ENCODE measurements at regions not wholly inside any gene's neighbourhood (a gene's known extent, or its start where the extent isn't known, plus 50 kb on each side); places are given as distances from the start of the nearest gene placed in this dataset.
A peak's percentile ranks its signal among the peaks of the same experiment; 100 is the strongest.
"Not testable (repeated sequence)": the region's sequence is repeated elsewhere in the genome, so short reads cannot be mapped to it uniquely, and the experiment has no call there.

DNA sequence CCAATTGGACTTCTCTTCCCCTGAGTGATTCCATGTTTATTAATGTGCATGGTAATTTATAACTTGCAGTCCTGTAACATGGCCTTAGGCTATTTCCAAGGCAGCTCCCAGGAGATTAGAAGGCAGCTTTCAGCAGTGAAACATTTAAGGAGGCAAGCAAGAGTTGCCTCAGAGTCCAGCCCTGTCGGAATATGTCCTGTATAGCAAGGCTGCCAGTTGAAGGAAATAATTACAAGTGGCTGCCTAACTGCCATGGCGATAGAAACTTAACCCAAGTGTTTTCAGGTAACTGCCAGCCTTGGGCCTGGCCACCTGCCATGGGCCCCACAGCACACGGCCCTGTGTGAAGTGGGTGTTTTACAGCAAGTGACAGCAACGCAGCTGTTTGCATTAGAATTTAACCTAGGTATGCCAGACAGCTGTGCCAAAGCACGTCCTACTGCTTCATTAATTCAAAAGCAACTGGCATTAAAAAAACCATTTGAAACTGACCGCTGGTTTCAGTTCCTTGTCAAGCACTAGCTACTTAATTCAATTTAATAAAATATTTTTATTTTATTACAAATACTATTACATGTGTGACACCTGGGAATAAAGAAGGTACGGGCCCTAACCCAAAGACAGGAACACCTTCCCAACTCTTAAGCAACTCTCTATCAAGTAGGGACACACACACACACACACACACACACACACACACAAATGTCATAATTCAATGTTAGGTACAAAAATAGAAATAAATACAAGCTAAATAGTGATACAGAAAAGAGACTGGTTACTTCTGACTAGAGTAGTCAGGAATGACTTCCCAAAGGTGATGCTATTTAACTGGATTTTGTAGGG lies 151.8 kb upstream of the HEY2 start:
- DNase-seq = no peak

DNA sequence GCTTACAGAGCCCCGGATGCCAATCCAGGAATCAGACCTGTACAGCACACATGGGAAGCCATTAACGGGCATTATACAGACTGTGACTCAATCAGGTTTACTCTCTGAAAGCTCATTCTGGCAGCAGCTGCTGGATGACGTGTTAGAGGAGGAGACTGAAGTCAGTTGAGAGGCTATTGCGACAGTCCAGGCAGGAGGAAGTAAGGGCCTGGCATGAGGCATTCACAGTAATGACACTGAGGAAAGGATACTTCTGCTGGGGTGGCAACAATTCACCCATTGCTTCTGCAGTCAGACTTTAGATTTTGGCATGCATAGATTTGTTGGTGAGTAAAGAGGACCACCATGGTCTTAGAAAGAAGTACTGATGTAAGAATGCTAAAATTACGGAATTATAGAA lies 151.0 kb upstream of the HEY2 start:
- peak; percentile 84 for DNase-seq

DNA sequence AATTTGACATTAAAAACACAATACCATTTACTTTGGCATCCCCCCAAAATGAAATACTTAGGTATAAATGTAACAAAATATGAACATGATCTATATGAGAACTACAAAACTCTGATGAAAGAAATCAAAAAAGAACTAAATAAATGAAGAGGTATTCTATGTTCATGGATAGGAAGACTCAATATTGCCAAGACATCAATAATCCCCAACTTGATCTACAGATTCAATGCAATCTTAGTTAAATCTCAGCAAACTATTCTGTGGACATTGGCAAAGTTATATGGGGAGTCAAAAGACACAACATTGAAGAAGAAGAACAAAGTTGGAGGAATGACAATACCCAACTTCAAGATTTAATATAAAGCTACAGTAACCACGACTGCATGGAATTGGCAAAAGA lies 145.2 kb upstream of the HEY2 start:
- no peak for DNase-seq

DNA sequence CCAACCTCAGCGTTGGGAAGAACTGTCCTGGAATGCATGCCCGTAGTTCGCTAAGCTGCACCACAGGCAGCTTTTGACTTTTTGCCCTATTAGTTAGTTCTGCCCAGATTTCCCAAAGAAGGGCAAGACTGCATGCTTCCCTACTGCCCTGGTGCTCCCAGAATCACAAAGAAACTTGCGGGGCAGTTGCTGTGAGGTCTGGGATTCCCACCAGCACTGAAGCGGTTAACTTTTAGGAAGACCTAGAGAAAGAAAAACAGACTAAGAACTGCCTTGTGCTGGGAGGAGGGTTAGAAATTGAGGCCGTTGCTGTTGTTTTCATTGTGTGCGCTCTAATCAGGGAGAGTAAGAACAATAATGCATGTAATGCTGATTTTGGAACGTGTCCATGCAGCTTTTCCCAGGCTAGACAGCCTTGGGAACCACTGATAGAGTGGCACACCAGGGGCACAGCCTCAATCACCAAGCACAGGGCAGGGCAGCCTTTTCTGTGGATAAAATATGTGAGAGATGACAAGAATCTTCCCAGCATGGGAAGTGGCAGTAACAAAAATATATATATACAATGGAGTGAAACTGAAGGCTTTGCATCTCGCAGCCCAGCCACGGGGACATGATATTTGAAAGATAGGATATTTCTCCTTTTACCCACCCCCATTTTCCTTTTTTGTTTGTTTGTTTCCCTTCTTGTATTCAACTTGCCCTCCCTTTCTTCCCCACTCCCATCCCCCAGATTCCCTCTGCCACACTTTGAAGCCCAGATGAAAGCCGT lies 137.7 kb upstream of the HEY2 start:
- no peak for DNase-seq

DNA sequence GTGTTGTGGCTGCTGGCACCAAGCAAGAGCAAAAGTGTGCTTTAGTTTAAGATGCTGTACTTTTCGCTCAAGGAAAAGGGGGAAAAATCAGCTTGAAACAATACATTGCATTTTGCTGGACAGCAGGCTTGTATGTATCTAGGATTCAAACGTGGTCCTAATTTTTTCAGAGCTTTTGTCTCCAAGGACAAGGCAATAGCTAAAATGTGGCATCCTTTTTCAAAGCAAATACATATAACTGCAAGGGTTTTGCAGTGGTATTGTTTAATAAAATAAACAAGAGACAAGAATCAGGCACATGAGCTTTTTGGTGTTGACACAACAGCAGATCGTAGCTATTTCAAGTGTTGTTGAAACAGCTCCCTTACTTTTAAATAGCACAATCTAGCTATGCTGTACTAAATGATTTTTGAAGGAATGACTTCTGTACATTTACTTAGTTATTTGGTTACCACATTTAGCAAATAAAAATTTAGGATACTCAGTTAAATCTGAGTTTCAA lies 137.0 kb upstream of the HEY2 start:
- DNase-seq = no peak

DNA sequence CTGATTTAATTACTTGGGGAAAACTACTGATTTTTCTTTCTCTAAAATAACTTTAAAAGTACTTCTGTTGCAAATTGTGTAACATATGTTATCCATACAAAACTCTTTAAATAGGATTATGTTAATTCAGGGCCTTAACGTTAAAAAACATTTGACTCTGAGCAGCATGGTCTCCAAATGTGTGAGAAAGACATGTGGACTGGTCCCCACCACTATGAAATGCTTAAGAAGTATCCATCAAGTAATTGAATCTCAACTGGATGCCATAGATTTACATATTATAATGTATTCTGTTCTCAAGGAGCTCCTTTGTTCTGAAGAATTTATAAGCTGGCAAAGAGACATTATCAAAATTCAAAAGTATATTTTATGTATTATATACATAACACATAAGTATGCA lies 130.8 kb upstream of the HEY2 start:
- no peak for DNase-seq

DNA sequence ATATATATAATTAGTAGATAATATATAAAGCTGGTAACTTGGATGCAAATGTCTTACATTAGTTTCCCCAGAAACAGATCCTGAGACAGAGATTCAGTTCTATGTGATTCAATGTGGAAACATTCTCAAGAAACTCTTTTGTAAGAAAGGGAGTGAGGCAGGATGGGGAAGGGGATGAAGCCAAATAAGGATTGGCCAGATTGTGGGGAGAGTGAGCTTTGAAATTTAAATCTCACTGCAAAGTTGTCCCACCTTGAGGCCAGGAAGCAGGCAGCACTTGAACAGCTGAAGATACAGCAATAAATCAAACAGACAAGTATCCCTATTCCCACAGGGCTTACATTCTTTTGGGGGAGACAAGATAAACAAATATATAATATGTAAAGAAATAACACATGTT lies 126.3 kb upstream of the HEY2 start:
- DNase-seq = no peak

DNA sequence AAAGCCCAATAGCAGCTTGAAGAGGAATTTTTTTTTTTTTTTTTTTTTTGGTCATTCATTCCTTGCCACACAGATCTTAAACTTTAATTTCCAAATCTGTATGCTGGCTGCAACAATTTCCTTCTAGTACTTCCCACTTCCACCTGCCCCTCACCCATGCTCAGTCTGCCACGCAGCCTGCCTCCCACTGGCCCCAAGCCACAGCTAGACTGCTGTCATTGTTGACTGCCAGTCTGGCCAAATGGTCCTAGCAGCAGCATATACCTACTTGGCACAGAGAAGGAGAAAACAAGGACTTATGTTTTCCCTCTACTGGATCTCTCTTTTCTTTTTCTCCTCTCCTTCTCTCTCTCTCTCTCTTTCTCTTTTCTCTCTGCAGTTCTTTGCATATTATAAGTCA lies 118.3 kb upstream of the HEY2 start:
- no peak for DNase-seq

DNA sequence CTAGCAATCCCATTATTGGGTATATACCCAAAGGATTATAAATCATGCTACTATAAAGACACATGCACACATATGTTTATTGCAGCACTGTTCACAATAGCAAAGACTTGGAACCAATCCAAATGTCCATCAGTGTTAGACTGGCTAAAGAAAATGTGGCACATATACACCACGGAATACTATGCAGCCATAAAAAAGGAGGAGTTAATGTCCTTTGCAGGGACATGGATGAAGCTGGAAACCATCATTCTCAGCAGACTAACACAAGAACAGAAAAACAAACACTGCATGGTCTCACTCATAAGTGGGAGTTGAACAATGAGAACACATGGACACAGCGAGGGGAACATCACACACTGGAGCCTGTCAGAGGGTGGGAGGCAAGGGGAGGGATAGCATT lies 113.4 kb upstream of the HEY2 start:
- DNase-seq = not testable (repeated sequence)

DNA sequence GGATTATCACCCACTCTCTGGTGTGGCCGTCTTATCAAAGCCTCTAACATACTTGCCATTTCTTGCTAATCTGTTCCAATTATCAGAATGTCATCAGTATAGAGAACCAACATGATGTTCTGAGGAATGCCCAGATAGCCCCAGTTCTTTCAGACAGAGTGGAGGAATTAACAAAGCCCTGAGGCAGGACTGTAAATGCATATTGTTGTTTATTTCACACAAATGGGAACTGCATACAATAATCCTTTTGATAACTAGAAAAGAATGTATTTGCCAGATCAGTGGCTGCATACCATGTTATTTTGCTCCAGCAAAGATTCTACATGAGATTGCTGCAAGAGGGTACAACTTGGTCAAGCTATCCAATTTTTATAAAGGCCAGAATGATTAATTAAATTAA lies 112.8 kb upstream of the HEY2 start:
- no peak for DNase-seq

DNA sequence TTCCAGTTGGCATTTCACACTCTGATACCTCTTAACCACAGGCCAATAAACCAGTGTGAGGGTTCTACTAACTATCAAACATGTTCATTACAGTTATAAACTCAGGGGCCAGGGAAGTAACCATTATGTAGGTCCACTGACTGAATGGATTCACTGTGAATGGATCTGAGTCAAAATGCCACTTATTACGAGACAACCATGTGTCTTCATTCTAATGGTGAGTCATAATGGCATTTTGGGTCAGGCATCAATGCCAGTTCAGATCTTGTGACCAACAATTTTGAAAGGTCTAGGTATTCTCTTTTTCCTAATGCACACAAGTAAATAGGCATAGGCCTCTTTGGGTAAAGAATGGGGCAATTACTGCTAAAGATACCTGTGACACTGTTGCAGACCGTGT lies 112.2 kb upstream of the HEY2 start:
- DNase-seq = no peak

DNA sequence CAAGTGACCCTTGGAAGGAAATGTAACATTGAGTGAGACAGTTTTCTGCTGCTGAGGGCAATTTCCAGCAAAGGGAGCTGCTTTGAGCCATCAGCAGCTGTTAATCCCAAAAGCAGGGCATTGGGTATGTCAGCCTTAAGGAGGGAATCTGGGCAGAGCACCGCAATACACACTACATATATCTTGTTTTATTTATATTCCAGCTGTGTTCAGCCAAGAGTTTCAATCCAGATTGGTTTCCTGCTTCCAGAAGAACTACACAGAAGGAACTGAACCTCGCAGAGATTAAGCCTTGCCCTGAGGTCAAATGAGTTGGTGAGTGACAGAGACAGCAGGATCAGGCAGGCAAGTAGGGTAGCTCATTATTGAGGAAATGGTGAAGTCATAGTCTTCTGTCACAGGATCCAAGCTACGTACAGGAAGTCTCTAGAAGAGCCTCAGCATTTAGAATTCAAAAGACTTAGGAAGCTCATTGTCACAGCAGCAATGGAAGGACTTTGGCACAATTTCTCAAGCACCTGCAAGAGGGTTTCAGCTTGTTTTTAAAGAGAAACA lies 109.9 kb upstream of the HEY2 start:
- no peak for DNase-seq

DNA sequence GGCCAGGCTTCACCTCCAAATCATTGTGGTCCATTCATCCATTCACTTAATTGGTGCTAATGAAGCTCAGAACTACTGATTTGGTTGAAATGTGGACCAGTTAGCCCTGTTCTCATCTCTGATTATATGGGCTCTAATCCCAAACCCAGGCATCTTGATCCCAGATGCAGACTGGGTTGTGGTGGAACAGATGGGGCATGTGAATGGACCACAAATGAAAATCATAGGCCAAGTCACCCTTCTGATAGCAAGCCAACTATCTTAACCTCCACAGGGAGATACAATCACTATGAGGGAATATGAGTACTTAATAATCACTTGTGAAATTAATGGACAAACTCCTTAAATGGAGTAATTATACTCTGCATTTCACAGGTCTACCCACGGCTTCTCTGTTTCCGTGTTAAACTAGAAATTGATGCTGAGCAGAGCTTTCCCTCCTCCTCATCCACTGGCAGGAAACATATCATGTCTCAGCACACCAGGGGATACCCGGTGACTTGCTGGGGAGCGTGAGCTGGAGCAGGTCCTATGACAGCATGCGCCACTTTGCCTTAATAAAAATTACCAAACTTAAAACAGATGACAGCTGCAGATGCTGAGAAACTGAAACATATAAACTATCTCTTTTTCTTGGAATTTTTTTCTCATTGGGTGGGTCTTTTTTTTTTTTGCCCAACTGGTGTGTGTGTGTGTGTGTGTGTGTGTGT lies 108.8 kb upstream of the HEY2 start:
- no peak for DNase-seq

DNA sequence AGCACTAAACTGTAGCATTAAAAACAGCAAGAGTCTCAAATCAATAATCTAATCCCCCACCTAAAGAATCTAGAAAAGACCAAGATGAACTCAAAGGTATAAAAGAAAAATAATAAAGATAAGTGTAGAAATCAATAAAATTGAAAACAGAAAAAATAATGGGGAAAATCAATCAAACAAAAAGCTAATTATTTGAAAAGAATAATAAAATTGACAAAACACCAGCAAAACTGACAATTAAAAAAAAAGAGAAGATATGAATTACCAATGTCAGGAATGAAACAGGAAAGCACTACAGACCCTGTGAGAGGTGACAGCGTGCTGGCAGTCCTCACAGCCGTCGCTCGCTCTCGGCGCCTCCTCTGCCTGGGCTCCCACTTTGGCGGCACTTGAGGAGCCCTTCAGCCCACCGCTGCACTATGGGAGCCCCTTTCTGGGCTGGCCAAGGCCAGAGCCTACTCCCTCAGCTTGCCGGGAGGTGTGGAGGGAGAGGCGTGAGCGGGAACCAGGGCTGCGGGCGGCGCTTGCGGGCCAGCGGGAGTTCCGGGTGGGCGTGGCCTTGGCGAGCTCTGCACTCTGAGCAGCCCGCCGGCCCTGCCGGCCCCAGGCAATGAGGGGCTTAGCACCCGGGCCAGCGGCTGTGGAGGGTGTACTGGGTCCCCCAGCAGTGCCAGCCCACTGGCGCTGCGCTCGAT lies 105.3 kb upstream of the HEY2 start:
- DNase-seq = not testable (repeated sequence)

DNA sequence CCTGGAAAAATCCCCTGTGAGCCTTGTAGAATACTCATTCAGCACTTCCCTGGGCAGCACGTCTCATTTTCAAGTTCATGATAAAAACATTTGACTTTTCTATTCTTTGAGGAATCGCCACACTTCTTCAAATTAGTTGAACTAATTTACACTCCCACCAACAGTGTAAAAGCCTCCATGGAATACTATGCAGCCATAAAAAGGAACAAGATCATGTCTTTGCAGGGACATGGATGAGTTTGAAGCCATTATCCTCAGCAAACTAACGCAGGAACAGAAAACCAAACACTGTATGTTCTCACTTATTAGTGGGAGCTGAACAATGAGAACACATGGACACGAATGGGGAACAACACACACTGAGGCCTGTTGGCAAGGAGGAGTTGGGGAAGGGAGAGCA lies 102.0 kb upstream of the HEY2 start:
- DNase-seq = no peak

DNA sequence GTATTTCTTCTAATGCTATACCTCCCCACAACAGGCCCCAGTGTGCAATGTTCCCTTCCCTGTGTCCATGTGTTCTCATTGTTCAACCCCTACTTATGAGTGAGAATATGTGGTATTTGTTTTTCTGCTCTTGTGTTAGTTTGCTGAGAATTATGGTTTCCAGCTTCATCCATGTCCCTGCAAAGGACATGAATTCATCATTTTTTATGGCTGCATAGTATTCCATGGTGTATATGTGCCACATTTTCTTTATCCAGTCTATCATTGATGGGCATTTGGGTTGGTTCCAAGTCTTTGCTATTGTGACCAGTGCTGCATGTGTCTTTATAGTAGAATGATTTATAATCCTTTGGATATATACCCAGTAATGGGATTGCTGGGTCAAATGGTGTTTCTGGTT lies 95.7 kb upstream of the HEY2 start:
- DNase-seq = not testable (repeated sequence)

DNA sequence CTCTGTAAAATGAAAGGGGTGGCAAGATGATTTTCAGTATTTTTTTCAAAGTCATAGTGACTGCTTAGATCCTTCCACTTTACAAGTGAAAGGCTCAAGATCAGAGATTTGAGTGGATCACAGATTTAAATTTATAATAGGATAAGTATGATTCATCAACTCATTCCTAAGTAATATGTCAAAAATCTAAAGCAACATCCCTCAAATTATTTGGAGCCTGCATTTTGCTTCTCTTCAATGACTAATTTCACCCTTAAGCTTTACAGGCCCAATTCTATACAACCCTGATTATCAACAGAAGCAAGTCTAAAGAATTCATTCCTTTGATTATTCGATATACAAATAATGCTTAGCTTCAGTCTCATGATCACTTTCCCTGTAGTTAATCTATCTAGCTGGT lies 93.9 kb upstream of the HEY2 start:
- no peak for DNase-seq

DNA sequence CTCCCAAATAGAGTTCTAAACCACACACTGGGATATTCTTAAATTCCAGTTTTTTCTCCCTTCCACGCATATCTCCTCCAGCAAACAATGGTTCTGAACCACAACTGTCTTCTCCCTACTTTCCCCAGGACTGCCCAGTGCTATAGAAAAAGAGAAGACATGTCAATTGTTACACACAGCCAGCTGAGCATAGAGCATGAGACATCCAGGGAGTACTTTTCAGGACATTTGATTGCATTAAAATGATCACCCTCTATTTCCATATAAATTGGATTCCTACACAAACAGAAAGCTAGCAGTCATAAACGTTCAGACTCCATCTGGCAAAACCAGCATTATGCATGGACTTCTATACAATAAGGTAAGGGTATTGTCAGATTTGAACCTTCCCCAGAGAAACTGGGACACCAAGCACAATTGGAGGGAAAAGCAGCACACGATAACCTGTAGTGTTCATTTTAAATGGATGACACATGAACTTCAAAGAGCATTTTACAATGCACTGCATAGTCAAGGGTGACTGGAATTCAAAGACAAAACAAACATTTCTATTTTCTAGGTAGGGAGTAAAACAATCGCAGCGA lies 93.1 kb upstream of the HEY2 start:
- no peak for DNase-seq

DNA sequence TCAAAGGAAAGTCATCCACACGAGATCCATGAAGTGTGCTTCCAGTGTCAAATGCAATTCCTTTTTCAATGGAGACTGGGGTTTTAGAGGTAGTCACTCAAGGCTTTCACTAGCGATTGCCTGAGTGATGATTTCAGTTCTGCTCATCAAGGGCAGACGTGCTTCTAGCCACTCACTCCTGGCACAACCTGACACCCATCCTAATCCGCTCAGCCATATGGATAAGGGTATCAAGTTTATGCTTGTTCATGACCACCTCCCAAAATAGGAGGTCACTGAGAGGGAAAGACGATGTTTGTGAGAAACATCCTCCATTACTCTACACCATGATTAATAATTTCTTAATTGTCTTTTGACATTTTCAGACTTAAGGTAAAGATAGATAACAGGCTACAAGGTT lies 91.3 kb upstream of the HEY2 start:
- DNase-seq = no peak

DNA sequence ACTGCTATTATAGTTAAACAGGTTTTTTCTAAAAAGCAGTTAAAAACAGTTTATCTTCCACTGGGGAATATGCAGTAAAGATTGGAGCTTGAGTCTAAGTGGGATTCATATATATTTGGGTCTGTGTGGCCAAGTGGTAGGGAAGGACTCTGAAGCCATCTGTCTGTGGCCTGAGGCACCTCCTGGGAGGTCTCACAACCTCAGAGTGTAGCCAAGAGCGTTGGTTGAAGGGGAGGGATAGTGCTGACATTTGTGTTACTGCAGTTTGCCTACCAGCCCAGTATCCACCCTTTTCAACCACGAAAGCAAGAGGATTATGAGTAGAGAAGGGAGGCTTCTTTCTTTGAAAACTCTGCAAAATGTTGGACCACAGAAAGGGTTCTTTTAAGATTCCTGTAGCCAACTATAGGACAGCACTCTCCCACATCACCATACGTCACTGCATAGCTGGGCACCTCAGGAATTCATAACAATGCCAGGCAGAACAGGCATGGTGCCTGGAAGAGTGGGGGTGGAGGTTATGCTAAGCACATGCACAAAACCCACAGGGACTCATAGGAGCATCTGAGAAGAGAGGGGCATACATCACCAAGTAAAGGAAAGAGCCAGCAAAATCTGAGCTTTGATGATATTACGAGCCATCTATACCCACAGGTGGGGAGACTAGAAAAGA lies 90.5 kb upstream of the HEY2 start:
- DNase-seq = no peak

DNA sequence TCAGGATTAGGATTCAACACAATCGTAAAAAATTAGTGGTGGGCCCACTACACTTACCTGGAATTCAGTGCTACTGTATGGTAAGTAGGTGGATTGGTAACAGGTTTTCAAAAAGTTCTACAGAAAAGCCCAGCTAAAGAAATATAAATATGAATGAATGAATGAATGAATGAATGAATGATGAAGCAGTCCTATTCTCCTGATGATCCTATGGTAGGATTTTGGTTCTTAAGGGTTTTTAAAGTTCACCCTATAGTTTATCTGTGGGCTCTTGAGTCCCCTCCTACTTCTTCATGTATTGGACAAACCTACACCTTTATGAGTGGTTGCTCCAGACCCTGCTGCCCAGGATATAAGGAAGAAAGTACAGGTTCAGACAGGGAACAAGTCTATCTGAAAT lies 89.5 kb upstream of the HEY2 start:
- no peak for DNase-seq

DNA sequence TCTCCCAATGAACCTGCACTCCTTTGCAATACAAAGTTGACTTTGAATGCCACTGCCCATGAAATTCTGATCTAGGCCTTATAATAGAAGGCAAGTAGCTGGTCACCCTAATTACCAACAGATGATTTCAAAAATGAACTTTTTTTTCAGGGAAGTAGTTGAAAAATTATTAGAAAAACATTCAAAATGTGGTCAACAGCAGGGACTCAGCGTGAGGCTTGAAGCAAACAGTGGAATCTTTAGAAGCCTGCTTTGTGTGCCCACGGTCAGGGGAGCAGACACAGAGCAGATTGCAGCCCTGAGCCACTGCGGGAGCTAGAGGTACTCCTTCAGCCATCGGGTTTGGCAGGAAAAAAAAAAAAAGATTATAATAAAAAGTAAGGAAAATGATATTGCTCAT lies 87.1 kb upstream of the HEY2 start:
- no peak for DNase-seq
